Type B pancreatic cell (in vitro differentiated cells): ENCODE measurements at regions not wholly inside any gene's neighbourhood (a gene's known extent, or its start where the extent isn't known, plus 50 kb on each side); places are given as distances from the start of the nearest gene placed in this dataset.

ENCODE experiments used
- DNase-seq: peaks from one replicate; pipeline ENCODE4 v3.0.0; 2021; ENCODE audit warnings: mixed read lengths; ENCODE audit not compliant: unreplicated experiment; ENCODE audit errors: extremely low spot score
- H3K27ac Mint-ChIP-seq: 2 replicates; pipeline ENCODE4 v1.8.0; 2021; ENCODE audit warnings: mild to moderate bottlenecking, mixed read lengths
- H3K27me3 Mint-ChIP-seq: 2 replicates; pipeline ENCODE4 v1.8.0; 2021; ENCODE audit warnings: mixed read lengths
- H3K36me3 Mint-ChIP-seq: 2 replicates; pipeline ENCODE4 v1.8.0; 2021; ENCODE audit warnings: mixed read lengths
- H3K4me1 Mint-ChIP-seq: one replicate; pipeline ENCODE4 v1.8.0; 2021; ENCODE audit warnings: mixed read lengths; ENCODE audit not compliant: unreplicated experiment
- H3K4me3 Mint-ChIP-seq: 2 replicates; pipeline ENCODE4 v1.8.0; 2021; ENCODE audit warnings: mild to moderate bottlenecking, mixed read lengths
- H3K9me3 Mint-ChIP-seq: 2 replicates; pipeline ENCODE4 v1.8.0; 2021; ENCODE audit warnings: mixed read lengths
- TF ChIP-seq, protein P1 (sequence below): fragments of 200-600 bp; sonication (generic); conservative IDR thresholded peaks from 2 replicates; pipeline ENCODE4 v1.5.0; 2021; ENCODE audit warnings: antibody characterized with exemption, mild to moderate bottlenecking

DNA sequence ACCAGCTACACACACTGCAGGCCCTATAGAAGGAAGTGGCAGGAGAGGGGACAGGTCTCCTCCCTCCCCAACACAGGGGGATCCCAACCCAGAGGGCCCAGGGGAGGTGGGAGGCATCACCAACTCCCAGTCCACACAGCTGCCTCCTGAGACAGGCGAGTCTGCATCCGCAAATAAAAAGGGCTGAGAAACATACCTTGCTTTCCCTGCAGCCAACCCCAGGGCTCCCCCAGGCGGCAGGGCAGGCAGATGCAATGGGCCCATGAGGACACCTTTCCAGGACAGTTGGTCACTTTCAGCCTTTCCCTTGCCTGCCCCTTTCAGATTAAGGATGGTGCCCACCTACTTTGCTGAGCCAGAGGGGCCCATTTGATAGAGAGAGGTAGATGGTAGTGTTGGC is 180.0 kb downstream of the BRD1 start:
- H3K4me3 Mint-ChIP-seq: no peak overlapping the region
- no peaks in the 10 kb centered on the region for H3K9me3 Mint-ChIP-seq
- no peak for DNase-seq
- TF ChIP-seq, protein P1, sequence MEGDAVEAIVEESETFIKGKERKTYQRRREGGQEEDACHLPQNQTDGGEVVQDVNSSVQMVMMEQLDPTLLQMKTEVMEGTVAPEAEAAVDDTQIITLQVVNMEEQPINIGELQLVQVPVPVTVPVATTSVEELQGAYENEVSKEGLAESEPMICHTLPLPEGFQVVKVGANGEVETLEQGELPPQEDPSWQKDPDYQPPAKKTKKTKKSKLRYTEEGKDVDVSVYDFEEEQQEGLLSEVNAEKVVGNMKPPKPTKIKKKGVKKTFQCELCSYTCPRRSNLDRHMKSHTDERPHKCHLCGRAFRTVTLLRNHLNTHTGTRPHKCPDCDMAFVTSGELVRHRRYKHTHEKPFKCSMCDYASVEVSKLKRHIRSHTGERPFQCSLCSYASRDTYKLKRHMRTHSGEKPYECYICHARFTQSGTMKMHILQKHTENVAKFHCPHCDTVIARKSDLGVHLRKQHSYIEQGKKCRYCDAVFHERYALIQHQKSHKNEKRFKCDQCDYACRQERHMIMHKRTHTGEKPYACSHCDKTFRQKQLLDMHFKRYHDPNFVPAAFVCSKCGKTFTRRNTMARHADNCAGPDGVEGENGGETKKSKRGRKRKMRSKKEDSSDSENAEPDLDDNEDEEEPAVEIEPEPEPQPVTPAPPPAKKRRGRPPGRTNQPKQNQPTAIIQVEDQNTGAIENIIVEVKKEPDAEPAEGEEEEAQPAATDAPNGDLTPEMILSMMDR: no peak
- no peaks in the 10 kb centered on the region for H3K36me3 Mint-ChIP-seq
- H3K4me1 Mint-ChIP-seq: peaks cover 11% of the 10 kb centered on the region
- no peak overlapping the region for H3K27ac Mint-ChIP-seq
- H3K27me3 Mint-ChIP-seq: peaks cover 33% of the 10 kb centered on the region

DNA sequence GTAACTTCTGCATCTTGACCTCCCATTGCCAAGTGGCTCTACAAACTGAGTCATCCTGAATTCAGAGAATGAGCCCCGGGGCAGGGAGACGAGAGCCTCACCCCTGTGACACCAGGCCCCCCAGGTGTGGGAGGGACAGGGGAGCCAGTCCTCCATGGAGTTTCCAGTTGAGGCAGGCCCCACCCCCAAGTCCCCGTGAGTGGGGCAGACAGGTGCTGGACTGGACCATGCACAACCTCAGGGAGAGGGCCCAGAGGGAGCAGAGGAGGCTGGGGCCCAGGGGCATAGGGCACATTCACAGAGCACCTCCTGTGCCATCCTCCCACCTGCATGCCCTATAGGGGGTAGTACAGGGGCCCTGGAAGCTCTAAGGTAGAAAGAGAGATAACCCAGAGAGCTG is 180.8 kb downstream of the BRD1 start:
- TF ChIP-seq, protein P1: no peak
- no peak overlapping the region for H3K4me3 Mint-ChIP-seq
- H3K27me3 Mint-ChIP-seq: peaks cover 32% of the 10 kb centered on the region
- no peaks in the 10 kb centered on the region for H3K36me3 Mint-ChIP-seq
- H3K9me3 Mint-ChIP-seq: no peaks in the 10 kb centered on the region
- peaks cover 11% of the 10 kb centered on the region for H3K4me1 Mint-ChIP-seq
- no peak for DNase-seq
- no peak overlapping the region for H3K27ac Mint-ChIP-seq

DNA sequence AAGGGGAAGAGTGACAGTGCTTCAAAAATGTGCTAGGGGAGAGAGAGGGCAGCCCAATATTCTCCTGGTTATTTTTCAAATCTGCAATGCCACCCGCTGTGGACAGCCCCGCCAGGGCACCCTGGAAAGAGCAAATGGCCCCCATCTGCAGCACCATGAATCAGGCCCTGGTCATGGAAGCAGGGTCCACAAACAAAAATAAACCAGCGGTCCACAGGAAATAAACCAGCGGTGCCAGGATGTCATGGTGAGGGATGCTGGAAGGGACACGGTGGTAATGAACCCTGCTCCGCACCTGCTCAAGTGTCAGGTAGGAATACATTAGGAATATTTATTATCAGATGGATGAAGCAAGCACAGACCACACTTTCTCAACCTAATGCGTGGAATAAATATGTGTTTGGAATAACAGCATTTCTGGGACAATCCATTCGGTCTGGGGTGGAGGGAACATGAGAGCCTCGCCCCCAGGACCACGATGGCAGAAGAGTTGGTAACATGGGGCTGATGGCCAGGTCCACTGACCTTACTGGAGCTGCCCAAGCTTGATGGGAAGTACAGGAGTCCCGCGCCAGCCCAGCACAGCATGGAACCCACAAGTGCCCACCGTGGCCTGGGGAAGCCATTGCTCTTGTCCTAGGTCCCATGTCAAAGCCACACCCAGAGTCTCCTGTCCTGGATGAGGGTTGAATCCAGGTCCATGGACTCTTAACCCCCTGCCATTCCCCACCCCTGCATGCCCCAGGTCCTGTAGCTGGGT is 181.7 kb downstream of the BRD1 start:
- H3K4me1 Mint-ChIP-seq: peaks cover 11% of the 10 kb centered on the region
- no peaks in the 10 kb centered on the region for H3K36me3 Mint-ChIP-seq
- H3K27me3 Mint-ChIP-seq: peaks cover 27% of the 10 kb centered on the region
- H3K27ac Mint-ChIP-seq: no peak overlapping the region
- H3K9me3 Mint-ChIP-seq: no peaks in the 10 kb centered on the region
- TF ChIP-seq, protein P1: no peak
- H3K4me3 Mint-ChIP-seq: no peak overlapping the region
- DNase-seq: no peak

GRCh38 chr22:49645257-49645656 is 182.4 kb downstream of the BRD1 start:
- Mint-ChIP-seq H3K4me3 (no peak overlapping the region), H3K4me1 (peaks cover 11% of the 10 kb centered on the region), H3K9me3 (no peaks in the 10 kb centered on the region), H3K36me3 (no peaks in the 10 kb centered on the region), H3K27ac (no peak overlapping the region), H3K27me3 (peaks cover 21% of the 10 kb centered on the region)
- DNase-seq: no peak
- TF ChIP-seq, protein P1: no peak

DNA sequence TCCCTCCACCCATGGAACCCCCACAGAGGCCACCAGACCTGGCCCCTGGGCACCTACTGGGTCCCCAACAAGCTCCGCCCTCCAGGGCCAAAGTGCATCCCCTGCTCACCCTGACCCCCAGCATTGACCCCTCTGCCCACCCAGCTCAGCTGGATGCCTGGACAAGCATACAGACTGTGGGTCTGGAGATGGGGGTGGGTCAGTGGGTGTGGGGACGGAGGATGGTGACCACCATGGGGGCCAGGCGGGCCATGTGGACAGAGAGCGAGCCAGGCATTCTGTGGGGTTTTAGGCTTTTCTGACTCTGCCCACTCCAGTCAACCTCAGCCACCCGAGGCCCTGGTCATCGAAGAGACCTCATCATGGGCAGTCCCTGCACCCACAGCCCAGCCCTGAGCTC is 183.7 kb downstream of the BRD1 start:
- Mint-ChIP-seq H3K36me3 (no peaks in the 10 kb centered on the region), H3K27ac (no peak overlapping the region), H3K9me3 (no peaks in the 10 kb centered on the region), H3K27me3 (peaks cover 9% of the 10 kb centered on the region), H3K4me1 (no peaks in the 10 kb centered on the region), H3K4me3 (no peak overlapping the region)
- TF ChIP-seq, protein P1: no peak
- no peak for DNase-seq

- TF ChIP-seq, protein P1: no peak
- H3K27ac Mint-ChIP-seq: no peak overlapping the region
- no peak overlapping the region for H3K4me3 Mint-ChIP-seq
- DNase-seq: no peak
- no peaks in the 10 kb centered on the region for H3K9me3 Mint-ChIP-seq
- no peaks in the 10 kb centered on the region for H3K4me1 Mint-ChIP-seq
- peaks cover 11% of the 10 kb centered on the region for H3K27me3 Mint-ChIP-seq
- no peaks in the 10 kb centered on the region for H3K36me3 Mint-ChIP-seq
Measured at GRCh38 chr22:49643466-49643865, 184.2 kb downstream of the BRD1 start.
